HepG2 (cell line): ENCODE measurements at regions not wholly inside any gene's neighbourhood (a gene's known extent, or its start where the extent isn't known, plus 50 kb on each side); places are given as distances from the start of the nearest gene placed in this dataset.

Experiments
- ATAC-seq: fragments of 200-7000 bp; cut with Tn5 transposase; 3 replicates; pipeline ENCODE4 v1.9.1; 2020; ENCODE audit warnings: mild to moderate bottlenecking, moderate library complexity
- BruUV-seq: library from RNA; stranded (reverse); fragments of 400-500 nt; replicated peaks from 2 replicates; lab custom pipeline; 2021; lab: Mats Ljungman, UMichigan
- CTCF ChIA-PET: fragments of 300-600 bp; formaldehyde crosslinking; extraction: SDS; loops from one replicate; lab custom pipeline; 2021; ENCODE audit warnings: low total read pairs, inconsistent platforms, low intra/inter-chr PET ratio; lab: Yijun Ruan, JAX
- POLR2A ChIA-PET: fragments of 350-600 bp; sonication (Branson Sonifier 250); formaldehyde crosslinking; loops from one replicate; lab custom pipeline; 2020; ENCODE audit warnings: antibody characterized with exemption, inconsistent platforms; lab: Yijun Ruan, JAX
- DNase-seq: peaks from one replicate; pipeline ENCODE4 v3.0.0-alpha.2; 2015; ENCODE audit warnings: low spot score
- FAIRE-seq: peaks from 3 replicates; lab custom pipeline; 2011; peaks lifted over from hg19 to GRCh38; lab: Jason Lieb, UNC
- H2AFZ ChIP-seq: one replicate; pipeline ENCODE4 v1.6.1; 2011; ENCODE audit warnings: low read length, inconsistent platforms
- H3K27ac ChIP-seq: fragments of 300-600 bp; 3 replicates; pipeline ENCODE4 v1.8.0; 2011; ENCODE audit warnings: mixed run types, mild to moderate bottlenecking, mixed read lengths, low read length, inconsistent platforms; ENCODE audit not compliant: insufficient read depth; ENCODE audit errors: extremely low read length
- H3K27me3 ChIP-seq, 2 experiments: fragments of 200-600 bp in 1 of 2; 2 replicates in 1 of 2; 3 replicates in 1 of 2; pipeline versions ENCODE4 v1.6.0 to v1.8.0; 2011; ENCODE audit warnings: low read length in 2 of 2, mild to moderate bottlenecking in 2 of 2, moderate library complexity in 2 of 2, inconsistent platforms in 1 of 2; ENCODE audit not compliant: insufficient read depth in 2 of 2, control insufficient read depth in 1 of 2
- H3K36me3 ChIP-seq, 2 experiments: fragments of 200-600 bp in 1 of 2; replicated peaks in 1 of 2; 2 replicates in 1 of 2; 3 replicates in 1 of 2; pipeline versions ENCODE4 v1.5.1 to v1.8.0; 2011; ENCODE audit warnings: low read length in 2 of 2, inconsistent platforms in 1 of 2; ENCODE audit not compliant: insufficient read depth in 2 of 2, control insufficient read depth in 1 of 2
- H3K4me1 ChIP-seq: 2 replicates; pipeline ENCODE4 v1.5.1; 2012; ENCODE audit warnings: low read length, inconsistent platforms; ENCODE audit not compliant: insufficient read depth
- H3K4me2 ChIP-seq: 2 replicates; pipeline ENCODE4 v1.6.0; 2011; ENCODE audit warnings: low read depth, low read length, inconsistent platforms
- H3K4me3 ChIP-seq, 3 experiments: fragments of 200-600 bp in 1 of 3; sonication (generic), shearing (Covaris generic) in 1 of 3; replicated peaks in 1 of 3; 2 replicates each; pipeline ENCODE4 v1.5.1; 2011 to 2016; ENCODE audit warnings: low read length in 3 of 3, inconsistent platforms in 2 of 3, low read depth in 2 of 3, mild to moderate bottlenecking in 2 of 3, control low read depth in 1 of 3, mixed read lengths in 1 of 3; ENCODE audit not compliant: insufficient read depth in 1 of 3
- H3K79me2 ChIP-seq: one replicate; pipeline ENCODE4 v1.6.1; 2011; ENCODE audit warnings: low read length, inconsistent platforms; ENCODE audit not compliant: insufficient read depth
- H3K9ac ChIP-seq: 2 replicates; pipeline ENCODE4 v1.6.0; 2011; ENCODE audit warnings: mild to moderate bottlenecking, low read depth, low read length, inconsistent platforms; ENCODE audit not compliant: insufficient read depth
- H3K9me3 ChIP-seq: 2 replicates; pipeline ENCODE4 v1.5.1; 2012; ENCODE audit warnings: mild to moderate bottlenecking, low read length
- H4K20me1 ChIP-seq: 2 replicates; pipeline ENCODE4 v1.6.0; 2011; ENCODE audit warnings: inconsistent platforms, mild to moderate bottlenecking, low read length, moderate library complexity; ENCODE audit not compliant: insufficient read depth
- IRX3 ChIP-seq: sonication (generic); formaldehyde crosslinking; IDR thresholded peaks from 2 replicates; pipeline ENCODE4 v1.8.1; 2023; ENCODE audit warnings: mild to moderate bottlenecking, low read depth, missing genetic modification reagents, borderline replicate concordance
- ZNF674 ChIP-seq: sonication (generic); formaldehyde crosslinking; IDR thresholded peaks from 2 replicates; pipeline ENCODE4 v1.5.0; 2020; ENCODE audit warnings: low read depth, mild to moderate bottlenecking, missing genetic modification reagents
- ZNF678 ChIP-seq: sonication (generic); formaldehyde crosslinking; IDR thresholded peaks from 2 replicates; pipeline ENCODE4 v1.4.0; 2020; ENCODE audit warnings: mild to moderate bottlenecking, missing genetic modification reagents
- ZSCAN29 ChIP-seq: sonication (generic); formaldehyde crosslinking; conservative IDR thresholded peaks from 2 replicates; pipeline ENCODE4 v1.4.0; 2020; ENCODE audit warnings: mild to moderate bottlenecking, missing genetic modification reagents
- WGBS: methylation state at CpG from one replicate; pipeline ENCODE4 v1.1.6; 2017; ENCODE audit warnings: low lambda C conversion rate; 5-methylcytosine and 5-hydroxymethylcytosine counted together
- in situ Hi-C: cut with HindIII; loops from 2 replicates; pipeline ENCODE4 v1.10.0; 2017; ENCODE audit warnings: low pct_unique_long_range_greater_than_20kb; ENCODE audit not compliant: extremely low pct_ligation_motif_present
- intact Hi-C: fragments of 100-400 bp; cut with micrococcal nuclease; formaldehyde crosslinking; loops from one replicate; pipeline ENCODE4 v1.10.0; 2022; ENCODE audit not compliant: unreplicated experiment
- TF ChIP-seq, protein P1 (sequence below): sonication (generic); formaldehyde crosslinking; IDR thresholded peaks from 2 replicates; pipeline ENCODE4 v1.9.0; 2021; ENCODE audit warnings: mild to moderate bottlenecking, missing genetic modification reagents

DNA sequence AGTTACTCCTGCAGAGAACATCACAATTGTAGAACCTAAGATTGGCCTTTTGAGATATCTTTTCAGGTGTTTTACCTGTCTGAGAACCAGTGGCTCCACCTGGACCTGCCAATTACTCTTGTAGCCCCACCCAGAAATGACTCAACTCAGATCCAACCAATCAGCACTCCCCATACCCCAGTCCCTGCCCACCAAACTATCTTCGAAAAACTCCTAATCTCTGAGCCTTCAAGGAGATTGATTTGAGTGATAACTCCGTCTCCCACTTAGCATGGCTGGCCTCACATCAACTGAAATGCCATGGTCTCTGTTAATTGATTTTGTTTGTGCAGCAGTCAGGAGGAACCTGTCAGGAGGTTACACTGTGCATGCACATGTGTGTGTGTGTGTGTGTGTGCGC, 103.6 kb downstream of the MTNR1B start:
- TF ChIP-seq ZNF678, result no peak
- TF ChIP-seq ZSCAN29, result no peak
- TF ChIP-seq, protein P1, sequence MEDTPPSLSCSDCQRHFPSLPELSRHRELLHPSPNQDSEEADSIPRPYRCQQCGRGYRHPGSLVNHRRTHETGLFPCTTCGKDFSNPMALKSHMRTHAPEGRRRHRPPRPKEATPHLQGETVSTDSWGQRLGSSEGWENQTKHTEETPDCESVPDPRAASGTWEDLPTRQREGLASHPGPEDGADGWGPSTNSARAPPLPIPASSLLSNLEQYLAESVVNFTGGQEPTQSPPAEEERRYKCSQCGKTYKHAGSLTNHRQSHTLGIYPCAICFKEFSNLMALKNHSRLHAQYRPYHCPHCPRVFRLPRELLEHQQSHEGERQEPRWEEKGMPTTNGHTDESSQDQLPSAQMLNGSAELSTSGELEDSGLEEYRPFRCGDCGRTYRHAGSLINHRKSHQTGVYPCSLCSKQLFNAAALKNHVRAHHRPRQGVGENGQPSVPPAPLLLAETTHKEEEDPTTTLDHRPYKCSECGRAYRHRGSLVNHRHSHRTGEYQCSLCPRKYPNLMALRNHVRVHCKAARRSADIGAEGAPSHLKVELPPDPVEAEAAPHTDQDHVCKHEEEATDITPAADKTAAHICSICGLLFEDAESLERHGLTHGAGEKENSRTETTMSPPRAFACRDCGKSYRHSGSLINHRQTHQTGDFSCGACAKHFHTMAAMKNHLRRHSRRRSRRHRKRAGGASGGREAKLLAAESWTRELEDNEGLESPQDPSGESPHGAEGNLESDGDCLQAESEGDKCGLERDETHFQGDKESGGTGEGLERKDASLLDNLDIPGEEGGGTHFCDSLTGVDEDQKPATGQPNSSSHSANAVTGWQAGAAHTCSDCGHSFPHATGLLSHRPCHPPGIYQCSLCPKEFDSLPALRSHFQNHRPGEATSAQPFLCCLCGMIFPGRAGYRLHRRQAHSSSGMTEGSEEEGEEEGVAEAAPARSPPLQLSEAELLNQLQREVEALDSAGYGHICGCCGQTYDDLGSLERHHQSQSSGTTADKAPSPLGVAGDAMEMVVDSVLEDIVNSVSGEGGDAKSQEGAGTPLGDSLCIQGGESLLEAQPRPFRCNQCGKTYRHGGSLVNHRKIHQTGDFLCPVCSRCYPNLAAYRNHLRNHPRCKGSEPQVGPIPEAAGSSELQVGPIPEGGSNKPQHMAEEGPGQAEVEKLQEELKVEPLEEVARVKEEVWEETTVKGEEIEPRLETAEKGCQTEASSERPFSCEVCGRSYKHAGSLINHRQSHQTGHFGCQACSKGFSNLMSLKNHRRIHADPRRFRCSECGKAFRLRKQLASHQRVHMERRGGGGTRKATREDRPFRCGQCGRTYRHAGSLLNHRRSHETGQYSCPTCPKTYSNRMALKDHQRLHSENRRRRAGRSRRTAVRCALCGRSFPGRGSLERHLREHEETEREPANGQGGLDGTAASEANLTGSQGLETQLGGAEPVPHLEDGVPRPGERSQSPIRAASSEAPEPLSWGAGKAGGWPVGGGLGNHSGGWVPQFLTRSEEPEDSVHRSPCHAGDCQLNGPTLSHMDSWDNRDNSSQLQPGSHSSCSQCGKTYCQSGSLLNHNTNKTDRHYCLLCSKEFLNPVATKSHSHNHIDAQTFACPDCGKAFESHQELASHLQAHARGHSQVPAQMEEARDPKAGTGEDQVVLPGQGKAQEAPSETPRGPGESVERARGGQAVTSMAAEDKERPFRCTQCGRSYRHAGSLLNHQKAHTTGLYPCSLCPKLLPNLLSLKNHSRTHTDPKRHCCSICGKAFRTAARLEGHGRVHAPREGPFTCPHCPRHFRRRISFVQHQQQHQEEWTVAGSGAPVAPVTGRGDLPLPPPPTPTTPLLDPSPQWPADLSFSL (CRISPR knock-in tag), result no peak
- no peak for TF ChIP-seq IRX3
- no peak for TF ChIP-seq ZNF674
- no peak overlapping the region for H3K4me2 ChIP-seq
- FAIRE-seq (no peak), ATAC-seq (no peak), DNase-seq (no peak)
- no peaks in the 10 kb centered on the region for H4K20me1 ChIP-seq
- ChIA-PET POLR2A (no interaction called here), CTCF (no interaction called here)
- no peak overlapping the region for H3K9ac ChIP-seq
- no peaks in the 10 kb centered on the region for H3K4me1 ChIP-seq
- no peaks in the 10 kb centered on the region for H3K27me3 ChIP-seq
- 63% methylated on average over 3 of the region's 3 CpGs for WGBS
- no peaks in the 10 kb centered on the region for H3K9me3 ChIP-seq
- no TSS peak for BruUV-seq
- in situ Hi-C loops (no loop called here), intact Hi-C loops (no loop called here)
- H3K27ac ChIP-seq, result no peak overlapping the region
- H3K4me3 ChIP-seq, result no peak overlapping the region
- H3K79me2 ChIP-seq, result no peaks in the 10 kb centered on the region
- H2AFZ ChIP-seq, result no peak overlapping the region
- no peaks in the 10 kb centered on the region for H3K36me3 ChIP-seq
